H1 (cell line): ENCODE measurements at regions not wholly inside any gene's neighbourhood (a gene's known extent, or its start where the extent isn't known, plus 50 kb on each side); places are given as distances from the start of the nearest gene placed in this dataset.

Experiments used
- CTCF ChIA-PET: fragments of 300-600 bp; sonication (Branson Sonifier 250); formaldehyde crosslinking; loops from one replicate; lab custom pipeline; 2021; ENCODE audit not compliant: partially characterized antibody; lab: Charles Lee
- POLR2A ChIA-PET: fragments of 300-600 bp; sonication (Branson Sonifier 250); formaldehyde crosslinking; loops from one replicate; lab custom pipeline; 2021; ENCODE audit warnings: inconsistent platforms; ENCODE audit not compliant: partially characterized antibody; lab: Charles Lee
- DNase-seq, 2 experiments: peaks; one replicate each; pipeline versions ENCODE4 v3.0.0 to v3.0.0-alpha.2; 2010 to 2022; ENCODE audit warnings: low spot score in 2 of 2, low read depth in 1 of 2, mixed read lengths in 1 of 2
- FAIRE-seq: peaks from 2 replicates; lab custom pipeline; 2011; peaks lifted over from hg19 to GRCh38; lab: Jason Lieb, UNC
- H2AFZ ChIP-seq: 2 replicates; pipeline ENCODE4 v1.8.1; 2012; ENCODE audit warnings: low read length, inconsistent platforms
- H2AK5ac ChIP-seq: 2 replicates; pipeline ENCODE4 v1.6.1; 2013; ENCODE audit warnings: low read depth, low read length
- H2BK120ac ChIP-seq: replicated peaks from 2 replicates; pipeline ENCODE3; 2013; ENCODE audit warnings: low read depth, low read length, inconsistent platforms
- H2BK12ac ChIP-seq: 2 replicates; pipeline ENCODE4 v1.6.1; 2013; ENCODE audit warnings: low read depth, low read length
- H2BK15ac ChIP-seq: 2 replicates; pipeline ENCODE4 v1.6.1; 2013; ENCODE audit warnings: low read length
- H2BK20ac ChIP-seq: 2 replicates; pipeline ENCODE4 v1.6.1; 2013; ENCODE audit warnings: low read length
- H2BK5ac ChIP-seq: 2 replicates; pipeline ENCODE4 v1.6.1; 2013; ENCODE audit warnings: low read depth, low read length
- H3K14ac ChIP-seq: 2 replicates; pipeline ENCODE4 v1.6.1; 2013; ENCODE audit warnings: inconsistent platforms; ENCODE audit not compliant: insufficient read length
- H3K18ac ChIP-seq: 2 replicates; pipeline ENCODE4 v1.6.1; 2013; ENCODE audit warnings: low read length; ENCODE audit errors: extremely low read depth
- H3K23ac ChIP-seq: 2 replicates; pipeline ENCODE4 v1.6.1; 2013; ENCODE audit warnings: inconsistent platforms; ENCODE audit not compliant: insufficient read length
- H3K23me2 ChIP-seq: 2 replicates; pipeline ENCODE4 v1.6.1; 2013; ENCODE audit warnings: low read depth, low read length
- H3K27ac ChIP-seq: 2 replicates; pipeline ENCODE4 v1.6.1; 2011; ENCODE audit warnings: low read depth, low read length, inconsistent platforms
- H3K27me3 ChIP-seq, 4 experiments: replicated peaks in 1 of 4; 1 replicate in 1 of 4; 2 replicates in 3 of 4; pipeline versions ENCODE4 v1.6.1 to v1.8.1; 2011 to 2013; ENCODE audit warnings: low read length in 3 of 4, mild to moderate bottlenecking in 3 of 4, inconsistent platforms in 2 of 4, mixed read lengths in 2 of 4, moderate library complexity in 1 of 4; ENCODE audit not compliant: control insufficient read depth in 3 of 4, insufficient read depth in 3 of 4; ENCODE audit errors: extremely low read depth in 1 of 4
- H3K36me3 ChIP-seq, 4 experiments: 2 replicates each; pipeline versions ENCODE4 v1.6.1 to v1.8.1; 2011 to 2013; ENCODE audit warnings: mild to moderate bottlenecking in 4 of 4, low read length in 3 of 4, moderate library complexity in 2 of 4, control low read depth in 1 of 4, inconsistent platforms in 1 of 4; ENCODE audit not compliant: insufficient read depth in 4 of 4, control insufficient read depth in 2 of 4
- H3K4ac ChIP-seq: replicated peaks from 2 replicates; pipeline ENCODE3; 2013; ENCODE audit warnings: low read length, low read depth, mixed read lengths, inconsistent platforms; ENCODE audit not compliant: insufficient read length
- H3K4me1 ChIP-seq, 4 experiments: replicated peaks in 1 of 4; 1 replicate in 1 of 4; 2 replicates in 3 of 4; pipeline versions ENCODE4 v1.6.1 to v1.8.1; 2011 to 2013; ENCODE audit warnings: low read length in 3 of 4, inconsistent platforms in 2 of 4, mixed read lengths in 1 of 4; ENCODE audit not compliant: insufficient read depth in 4 of 4, control insufficient read depth in 3 of 4
- H3K4me2 ChIP-seq, 2 experiments: 2 replicates each; pipeline versions ENCODE4 v1.6.1 to v1.8.1; 2011 to 2013; ENCODE audit warnings: low read depth in 2 of 2, low read length in 2 of 2, control low read depth in 1 of 2, inconsistent platforms in 1 of 2, mild to moderate bottlenecking in 1 of 2; ENCODE audit not compliant: insufficient read depth in 1 of 2
- H3K4me3 ChIP-seq, 4 experiments: fragments of 200-600, 300-600 bp in 1 of 4; sonication (generic), shearing (Covaris generic), sonication (Bioruptor Twin) in 1 of 4; 2 replicates each; pipeline versions ENCODE4 v1.5.1 to v1.8.1; 2011 to 2016; ENCODE audit warnings: low read length in 4 of 4, low read depth in 3 of 4, control low read depth in 2 of 4, inconsistent platforms in 2 of 4, mild to moderate bottlenecking in 2 of 4, mixed read lengths in 1 of 4, moderate library complexity in 1 of 4; ENCODE audit not compliant: insufficient read depth in 2 of 4; ENCODE audit errors: extremely low read depth in 1 of 4
- H3K56ac ChIP-seq: replicated peaks from 2 replicates; pipeline ENCODE3; 2013; ENCODE audit warnings: low read depth, mild to moderate bottlenecking, mixed read lengths, low read length, inconsistent platforms; ENCODE audit not compliant: insufficient read length
- H3K79me1 ChIP-seq: 2 replicates; pipeline ENCODE4 v1.6.1; 2013; ENCODE audit warnings: low read depth, low read length, control low read depth
- H3K79me2 ChIP-seq, 2 experiments: 2 replicates each; pipeline versions ENCODE4 v1.6.1 to v1.8.1; 2012 to 2013; ENCODE audit warnings: low read length in 2 of 2, mild to moderate bottlenecking in 2 of 2, inconsistent platforms in 1 of 2; ENCODE audit not compliant: insufficient read depth in 2 of 2, control insufficient read depth in 1 of 2
- H3K9ac ChIP-seq, 4 experiments: replicated peaks in 1 of 4; 1 replicate in 1 of 4; 2 replicates in 3 of 4; pipeline versions ENCODE4 v1.6.1 to v1.8.1; 2011 to 2013; ENCODE audit warnings: low read depth in 3 of 4, low read length in 3 of 4, control low read depth in 2 of 4, mild to moderate bottlenecking in 2 of 4, moderate library complexity in 2 of 4, inconsistent platforms in 1 of 4; ENCODE audit errors: extremely low read depth in 1 of 4
- H3K9me3 ChIP-seq, 2 experiments: 2 replicates each; pipeline versions ENCODE4 v1.6.1 to v1.8.1; 2012 to 2013; ENCODE audit warnings: mild to moderate bottlenecking in 2 of 2, moderate library complexity in 2 of 2, control low read depth in 1 of 2, inconsistent platforms in 1 of 2, low read depth in 1 of 2, low read length in 1 of 2, mixed read lengths in 1 of 2; ENCODE audit not compliant: insufficient read depth in 2 of 2
- H4K20me1 ChIP-seq, 2 experiments: replicated peaks in 1 of 2; 2 replicates each; pipeline versions ENCODE3 to v1.8.1; 2011 to 2013; ENCODE audit warnings: inconsistent platforms in 2 of 2, low read length in 2 of 2, mild to moderate bottlenecking in 1 of 2; ENCODE audit not compliant: insufficient read depth in 2 of 2, control insufficient read depth in 1 of 2
- H4K5ac ChIP-seq: 2 replicates; pipeline ENCODE4 v1.6.1; 2013; ENCODE audit warnings: low read length, low read depth, mixed read lengths, inconsistent platforms; ENCODE audit not compliant: insufficient read length
- H4K8ac ChIP-seq: 2 replicates; pipeline ENCODE4 v1.8.0; 2013; ENCODE audit warnings: mild to moderate bottlenecking, moderate library complexity, low read length, inconsistent platforms; ENCODE audit not compliant: insufficient read depth; ENCODE audit errors: extremely low read depth
- H4K91ac ChIP-seq: replicated peaks from 2 replicates; pipeline ENCODE3; 2013; ENCODE audit warnings: low read length, mixed read lengths, inconsistent platforms; ENCODE audit not compliant: insufficient read length
- CBX5 ChIP-seq: fragments of 300-800, 300-1000 bp; sonication (generic); IDR thresholded peaks from 2 replicates; pipeline ENCODE4 v1.7.1; 2016; ENCODE audit warnings: antibody characterized with exemption, low read length, low read depth
- E2F6 ChIP-seq: IDR thresholded peaks from 2 replicates; pipeline ENCODE4 v1.6.1; 2012; ENCODE audit warnings: inconsistent platforms
- GABPA ChIP-seq: IDR thresholded peaks from 2 replicates; pipeline ENCODE4 v1.6.1; 2011; ENCODE audit warnings: mild to moderate bottlenecking, low read length, moderate library complexity, borderline replicate concordance; ENCODE audit not compliant: insufficient read depth
- GTF2F1 ChIP-seq: IDR thresholded peaks from 2 replicates; pipeline ENCODE4 v1.6.1; 2012; ENCODE audit warnings: low read depth, low read length, improper control_type of control experiment, borderline replicate concordance
- HDAC2 ChIP-seq, 2 experiments: fragments of 300-600 bp in 1 of 2; sonication (generic) in 1 of 2; IDR thresholded peaks; 2 replicates each; pipeline ENCODE4 v1.6.1; 2011 to 2012; ENCODE audit warnings: low read depth in 2 of 2, low read length in 2 of 2, mild to moderate bottlenecking in 2 of 2, moderate library complexity in 2 of 2, borderline replicate concordance in 1 of 2, inconsistent platforms in 1 of 2
- MAX ChIP-seq: IDR thresholded peaks from 2 replicates; pipeline ENCODE4 v1.6.1; 2012; ENCODE audit warnings: inconsistent platforms
- POLR2AphosphoS5 ChIP-seq: IDR thresholded peaks from 2 replicates; pipeline ENCODE4 v1.6.1; 2011; ENCODE audit warnings: low read depth, low read length
- RBBP5 ChIP-seq: IDR thresholded peaks from 2 replicates; pipeline ENCODE4 v1.7.1; 2012; ENCODE audit warnings: low read depth, mild to moderate bottlenecking, inconsistent platforms, low read length, moderate library complexity, borderline replicate concordance
- RNF2 ChIP-seq: fragments of 200-900, 300-1000 bp; sonication (generic); IDR thresholded peaks from 2 replicates; pipeline ENCODE4 v1.7.1; 2016; ENCODE audit warnings: borderline replicate concordance, low read depth, mild to moderate bottlenecking, antibody characterized with exemption, low read length; ENCODE audit not compliant: poor library complexity, severe bottlenecking; ENCODE audit errors: missing control alignments
- SIRT6 ChIP-seq: IDR thresholded peaks from one replicate; pipeline ENCODE4 v1.7.1; 2012; ENCODE audit warnings: low read length, inconsistent platforms
- ZNF274 ChIP-seq: IDR thresholded peaks from 2 replicates; pipeline ENCODE4 v1.7.0; 2012; ENCODE audit warnings: low read length, borderline replicate concordance; ENCODE audit errors: extremely low read depth
- WGBS, 2 experiments: shearing (Covaris generic) in 1 of 2; methylation state at CpG; one replicate each; pipeline versions ENCODE4 v1.1.6 to v1.1.7; 2013 to 2015; ENCODE audit warnings: low lambda C conversion rate in 2 of 2, mixed read lengths in 2 of 2, inconsistent platforms in 1 of 2, low coverage in 1 of 2, missing lambda C conversion rate in 1 of 2; ENCODE audit not compliant: insufficient replicate concordance in 2 of 2, insufficient coverage in 1 of 2, insufficient read length in 1 of 2; ENCODE audit errors: extremely low coverage in 1 of 2, missing lambda C conversion rate in 1 of 2; 5-methylcytosine and 5-hydroxymethylcytosine counted together
- TF ChIP-seq, protein P1 (sequence below): IDR thresholded peaks from 2 replicates; pipeline ENCODE4 v1.6.1; 2011; ENCODE audit warnings: low read length, improper control_type of control experiment

DNA sequence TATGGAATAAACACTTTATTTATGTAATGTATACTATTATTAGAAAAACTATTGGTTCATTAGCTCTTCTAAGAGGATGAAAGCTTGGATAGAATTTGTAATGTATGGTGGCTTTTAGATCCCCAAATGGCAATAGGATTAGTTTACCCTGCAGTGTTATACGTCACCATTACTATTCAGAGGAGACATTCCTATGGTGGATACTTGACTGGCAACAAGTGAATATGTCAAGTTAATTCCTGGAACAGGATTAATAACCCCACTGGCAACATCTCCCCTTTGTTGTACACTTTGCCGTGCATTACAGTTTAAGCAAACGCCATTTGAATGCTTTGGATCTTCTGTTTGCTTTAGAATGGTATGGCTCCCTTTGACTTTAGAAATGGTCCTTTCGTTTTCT is 420.3 kb downstream of the FAM47B start:
- no peak overlapping the region for H3K18ac ChIP-seq
- DNase-seq (no peak), FAIRE-seq (no peak)
- H3K9ac ChIP-seq: no peak overlapping the region
- no peak overlapping the region for H2BK15ac ChIP-seq
- CTCF ChIA-PET: no interaction called here
- H2BK12ac ChIP-seq: no peak overlapping the region
- no peak overlapping the region for H3K27ac ChIP-seq
- POLR2A ChIA-PET: no interaction called here
- no peak overlapping the region for H4K5ac ChIP-seq
- H3K23me2 ChIP-seq: no peaks in the 10 kb centered on the region
- no peaks in the 10 kb centered on the region for H3K36me3 ChIP-seq
- no peak overlapping the region for H2AK5ac ChIP-seq
- H2BK5ac ChIP-seq: no peak overlapping the region
- H4K8ac ChIP-seq: no peak overlapping the region
- H3K79me1 ChIP-seq: no peaks in the 10 kb centered on the region
- no peak overlapping the region for H3K4me2 ChIP-seq
- H3K4ac ChIP-seq: no peak overlapping the region
- H2BK120ac ChIP-seq: no peak overlapping the region
- H2BK20ac ChIP-seq: no peak overlapping the region
- 95% methylated on average over 4 of the region's 4 CpGs; no CpG with 5 or more reads in 1 of the 2 experiments for WGBS, 2 experiments
- no peak overlapping the region for H4K91ac ChIP-seq
- no peaks in the 10 kb centered on the region for H3K9me3 ChIP-seq
- H3K79me2 ChIP-seq: no peaks in the 10 kb centered on the region
- H3K14ac ChIP-seq: no peak overlapping the region
- no peak for TF ChIP-seq POLR2AphosphoS5
- no peak for TF ChIP-seq SIRT6
- no peak for TF ChIP-seq ZNF274
- no peak for TF ChIP-seq RNF2
- TF ChIP-seq, protein P1, sequence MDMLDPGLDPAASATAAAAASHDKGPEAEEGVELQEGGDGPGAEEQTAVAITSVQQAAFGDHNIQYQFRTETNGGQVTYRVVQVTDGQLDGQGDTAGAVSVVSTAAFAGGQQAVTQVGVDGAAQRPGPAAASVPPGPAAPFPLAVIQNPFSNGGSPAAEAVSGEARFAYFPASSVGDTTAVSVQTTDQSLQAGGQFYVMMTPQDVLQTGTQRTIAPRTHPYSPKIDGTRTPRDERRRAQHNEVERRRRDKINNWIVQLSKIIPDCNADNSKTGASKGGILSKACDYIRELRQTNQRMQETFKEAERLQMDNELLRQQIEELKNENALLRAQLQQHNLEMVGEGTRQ: no peak
- TF ChIP-seq MAX: no peak
- no peak for TF ChIP-seq E2F6
- TF ChIP-seq HDAC2 (IDR thresholded peaks at IDR 0.05; ENCODE audit: borderline replicate concordance in 1 of 2, low read depth in 2 of 2, low read length in 2 of 2): no peak
- no peak for TF ChIP-seq RBBP5
- TF ChIP-seq GTF2F1: no peak
- TF ChIP-seq GABPA: no peak
- no peak for TF ChIP-seq CBX5
- no peak overlapping the region for H3K23ac ChIP-seq
- no peak overlapping the region for H3K56ac ChIP-seq
- H3K4me1 ChIP-seq: no peaks in the 10 kb centered on the region
- no peak overlapping the region for H2AFZ ChIP-seq
- no peak overlapping the region for H3K4me3 ChIP-seq
- no peaks in the 10 kb centered on the region for H4K20me1 ChIP-seq
- no peaks in the 10 kb centered on the region for H3K27me3 ChIP-seq
